Hepatocyte (in vitro differentiated cells): ENCODE measurements at regions not wholly inside any gene's neighbourhood (a gene's known extent, or its start where the extent isn't known, plus 50 kb on each side); places are given as distances from the start of the nearest gene placed in this dataset.
A peak's percentile ranks its signal among the peaks of the same experiment; 100 is the strongest.

Experiments used
- DNase-seq: peaks from one replicate; pipeline ENCODE4 v3.0.0-alpha.2; 2016; ENCODE audit warnings: low spot score
- H2AFZ ChIP-seq: fragments of 200-600 bp; sonication (generic); 2 replicates; pipeline ENCODE4 v1.6.0; 2016; ENCODE audit warnings: antibody characterized with exemption, mild to moderate bottlenecking
- H3K27ac ChIP-seq: fragments of 200-600 bp; sonication (generic); 2 replicates; pipeline ENCODE4 v1.5.1; 2016; ENCODE audit warnings: mild to moderate bottlenecking
- H3K27me3 ChIP-seq: fragments of 200-600 bp; sonication (generic); 2 replicates; pipeline ENCODE4 v1.6.1; 2016
- H3K36me3 ChIP-seq: fragments of 200-600 bp; sonication (generic); replicated peaks from 2 replicates; pipeline ENCODE4 v1.5.1; 2016; ENCODE audit warnings: low read depth; ENCODE audit not compliant: insufficient read depth
- H3K4me1 ChIP-seq: fragments of 200-600 bp; sonication (generic); 2 replicates; pipeline ENCODE4 v1.5.1; 2016; ENCODE audit warnings: mild to moderate bottlenecking, moderate library complexity; ENCODE audit not compliant: insufficient read depth
- H3K4me2 ChIP-seq: fragments of 200-600 bp; sonication (generic); 2 replicates; pipeline ENCODE4 v1.6.0; 2016
- H3K4me3 ChIP-seq: fragments of 200-600 bp; sonication (generic); 2 replicates; pipeline ENCODE4 v1.5.1; 2016; ENCODE audit warnings: mild to moderate bottlenecking
- H3K79me2 ChIP-seq: fragments of 200-600 bp; sonication (generic); 2 replicates; pipeline ENCODE4 v1.6.0; 2017; ENCODE audit warnings: mild to moderate bottlenecking
- H3K9me2 ChIP-seq: fragments of 200-600 bp; sonication (generic); replicated peaks from 2 replicates; pipeline ENCODE4 v1.6.0; 2017; ENCODE audit warnings: mild to moderate bottlenecking; ENCODE audit not compliant: insufficient read depth
- H3K9me3 ChIP-seq: fragments of 200-600 bp; sonication (generic); 2 replicates; pipeline ENCODE4 v1.5.1; 2016; ENCODE audit warnings: low read depth, mild to moderate bottlenecking
- H4K20me1 ChIP-seq: fragments of 200-600 bp; sonication (generic); 2 replicates; pipeline ENCODE4 v1.6.0; 2016; ENCODE audit warnings: mild to moderate bottlenecking; ENCODE audit not compliant: insufficient read depth, poor library complexity, severe bottlenecking
- CTCF ChIP-seq: fragments of 200-600 bp; sonication (generic); IDR thresholded peaks from 2 replicates; pipeline ENCODE4 v1.5.1; 2016; ENCODE audit warnings: antibody characterized with exemption, mild to moderate bottlenecking; ENCODE audit not compliant: poor library complexity
- EZH2 ChIP-seq: fragments of 200-600 bp; sonication (generic); IDR thresholded peaks from 2 replicates; pipeline ENCODE4 v1.6.1; 2016; ENCODE audit warnings: antibody characterized with exemption, mild to moderate bottlenecking, borderline replicate concordance
- EZH2phosphoT487 ChIP-seq: fragments of 200-600 bp; sonication (generic); IDR thresholded peaks from one replicate; pipeline ENCODE4 v1.6.1; 2018; ENCODE audit warnings: antibody characterized with exemption, mild to moderate bottlenecking, low read depth, moderate library complexity; ENCODE audit not compliant: unreplicated experiment, severe bottlenecking
- WGBS: methylation state at CpG from one replicate; pipeline ENCODE4 v1.1.6; 2016; ENCODE audit warnings: low lambda C conversion rate; ENCODE audit errors: missing lambda C conversion rate; 5-methylcytosine and 5-hydroxymethylcytosine counted together

GRCh38 chr10:28930514-28931495 lies 253.5 kb downstream of the BAMBI start:
- H3K36me3 ChIP-seq, result no peaks in the 10 kb centered on the region
- H3K9me2 ChIP-seq, result no peaks in the 10 kb centered on the region
- H3K4me3 ChIP-seq, result no peak overlapping the region
- H4K20me1 ChIP-seq, result no peaks in the 10 kb centered on the region
- H3K4me1 ChIP-seq, result no peaks in the 10 kb centered on the region
- peak overlapping the region; percentile 42 for H3K27ac ChIP-seq
- DNase-seq, result no peak
- no peaks in the 10 kb centered on the region for H3K9me3 ChIP-seq
- H3K79me2 ChIP-seq, result no peaks in the 10 kb centered on the region
- 89% methylated on average over 5 of the region's 5 CpGs for WGBS
- no peaks in the 10 kb centered on the region for H3K27me3 ChIP-seq
- no peak overlapping the region for H2AFZ ChIP-seq
- TF ChIP-seq EZH2phosphoT487 (no peak), CTCF (no peak), EZH2 (no peak)
- H3K4me2 ChIP-seq, result no peak overlapping the region

- Histone ChIP-seq H4K20me1 (no peaks in the 10 kb centered on the region), H3K27me3 (no peaks in the 10 kb centered on the region), H3K4me2 (no peak overlapping the region), H3K4me1 (peaks cover 16% of the 10 kb centered on the region), H3K9me3 (no peaks in the 10 kb centered on the region), H3K9me2 (no peaks in the 10 kb centered on the region), H3K27ac (no peak overlapping the region), H3K79me2 (no peaks in the 10 kb centered on the region), H3K4me3 (no peak overlapping the region), H3K36me3 (no peaks in the 10 kb centered on the region), H2AFZ (no peak overlapping the region)
- TF ChIP-seq EZH2 (no peak), EZH2phosphoT487 (no peak), CTCF (no peak)
- WGBS, result 58% methylated on average over 2 of the region's 2 CpGs
- DNase-seq, result no peak
Measured at GRCh38 chr10:28935061-28935460, 257.7 kb downstream of the BAMBI start.

GRCh38 chr10:28937959-28938358 lies 260.6 kb downstream of the BAMBI start:
- Histone ChIP-seq H3K4me2 (no peak overlapping the region), H3K4me3 (no peak overlapping the region), H3K4me1 (peaks cover 24% of the 10 kb centered on the region), H4K20me1 (no peaks in the 10 kb centered on the region), H3K27ac (peak overlapping the region; percentile 77), H3K9me2 (no peaks in the 10 kb centered on the region), H3K36me3 (no peaks in the 10 kb centered on the region), H3K27me3 (no peaks in the 10 kb centered on the region), H3K9me3 (no peaks in the 10 kb centered on the region), H2AFZ (no peak overlapping the region), H3K79me2 (no peaks in the 10 kb centered on the region)
- 88% methylated on average over 7 of the region's 7 CpGs for WGBS
- TF ChIP-seq EZH2, result no peak
- no peak for DNase-seq

GRCh38 chr10:28938745-28939144 lies 261.4 kb downstream of the BAMBI start:
- Histone ChIP-seq H3K27me3 (no peaks in the 10 kb centered on the region), H3K36me3 (no peaks in the 10 kb centered on the region), H3K4me3 (no peak overlapping the region), H3K4me2 (peak overlapping the region; percentile 69), H3K79me2 (no peaks in the 10 kb centered on the region), H3K4me1 (peaks cover 24% of the 10 kb centered on the region), H2AFZ (no peak overlapping the region), H3K9me3 (no peaks in the 10 kb centered on the region), H3K9me2 (no peaks in the 10 kb centered on the region), H4K20me1 (no peaks in the 10 kb centered on the region), H3K27ac (peak overlapping the region; percentile 77)
- no peak for DNase-seq
- TF ChIP-seq CTCF (no peak), EZH2 (no peak), EZH2phosphoT487 (no peak)
- 30% methylated on average over 1 of the region's 1 CpG for WGBS
